ENCODE measurements at regions not wholly inside any gene's neighbourhood (a gene's known extent, or its start where the extent isn't known, plus 50 kb on each side); places are given as distances from the start of the nearest gene placed in this dataset.

- TF ChIP-seq CTCF (IDR thresholded peaks at IDR 0.05) (no peak), EZH2 (IDR thresholded peaks at IDR 0.05) (no peak)
Measured at GRCh38 chr6:168799067-168799466, 358.1 kb downstream of the SMOC2 start.
